Tibial nerve (tissue), 4 donors: ENCODE measurements at regions not wholly inside any gene's neighbourhood (a gene's known extent, or its start where the extent isn't known, plus 50 kb on each side); places are given as distances from the start of the nearest gene placed in this dataset.

ENCODE experiments used
- EP300 ChIP-seq, 2 donors: sonication (generic); formaldehyde crosslinking; IDR thresholded peaks; one replicate each; pipeline ENCODE4 v1.6.1; 2017; ENCODE audit warnings: antibody characterized with exemption in 2 of 2, mild to moderate bottlenecking in 1 of 2
- POLR2A ChIP-seq, 2 donors: fragments of 450-650 bp; IDR thresholded peaks; one replicate each; pipeline ENCODE4 v1.6.1; 2017; ENCODE audit warnings: antibody characterized with exemption in 2 of 2, mild to moderate bottlenecking in 2 of 2, moderate library complexity in 2 of 2
- TF ChIP-seq, protein P1 (sequence below), 5 experiments: fragments of 200-600 bp in 3 of 5; fragments of 450-650 bp in 2 of 5; sonication (generic) in 3 of 5; IDR thresholded peaks; one replicate each; pipeline ENCODE4 v1.5.1; 2016 to 2019; ENCODE audit warnings: antibody characterized with exemption in 5 of 5, mild to moderate bottlenecking in 3 of 5, moderate library complexity in 2 of 5

DNA sequence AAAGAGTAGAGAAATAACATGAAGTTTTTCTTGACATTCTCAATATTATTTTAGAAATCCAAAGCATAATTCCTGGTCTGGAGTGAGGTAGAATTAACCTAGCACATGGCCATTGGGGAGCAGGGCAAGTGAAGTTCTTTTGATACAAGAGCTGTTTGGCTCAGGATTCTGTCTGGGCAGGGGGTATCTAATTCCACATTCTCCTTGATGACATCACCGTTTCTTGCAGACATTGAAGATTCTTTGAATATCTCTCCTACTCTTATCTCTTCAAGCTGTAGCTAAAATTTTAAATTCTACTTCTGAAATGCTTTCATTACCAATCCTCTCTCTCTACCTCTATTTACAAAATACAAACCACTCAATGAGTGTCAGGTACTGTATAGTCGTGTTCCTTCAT is 138.2 kb upstream of the TENM4 start:
- TF ChIP-seq, protein P1, sequence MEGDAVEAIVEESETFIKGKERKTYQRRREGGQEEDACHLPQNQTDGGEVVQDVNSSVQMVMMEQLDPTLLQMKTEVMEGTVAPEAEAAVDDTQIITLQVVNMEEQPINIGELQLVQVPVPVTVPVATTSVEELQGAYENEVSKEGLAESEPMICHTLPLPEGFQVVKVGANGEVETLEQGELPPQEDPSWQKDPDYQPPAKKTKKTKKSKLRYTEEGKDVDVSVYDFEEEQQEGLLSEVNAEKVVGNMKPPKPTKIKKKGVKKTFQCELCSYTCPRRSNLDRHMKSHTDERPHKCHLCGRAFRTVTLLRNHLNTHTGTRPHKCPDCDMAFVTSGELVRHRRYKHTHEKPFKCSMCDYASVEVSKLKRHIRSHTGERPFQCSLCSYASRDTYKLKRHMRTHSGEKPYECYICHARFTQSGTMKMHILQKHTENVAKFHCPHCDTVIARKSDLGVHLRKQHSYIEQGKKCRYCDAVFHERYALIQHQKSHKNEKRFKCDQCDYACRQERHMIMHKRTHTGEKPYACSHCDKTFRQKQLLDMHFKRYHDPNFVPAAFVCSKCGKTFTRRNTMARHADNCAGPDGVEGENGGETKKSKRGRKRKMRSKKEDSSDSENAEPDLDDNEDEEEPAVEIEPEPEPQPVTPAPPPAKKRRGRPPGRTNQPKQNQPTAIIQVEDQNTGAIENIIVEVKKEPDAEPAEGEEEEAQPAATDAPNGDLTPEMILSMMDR (IDR thresholded peaks at IDR 0.05), result no peak
- no peak for TF ChIP-seq POLR2A (IDR thresholded peaks at IDR 0.05)
- TF ChIP-seq EP300 (IDR thresholded peaks at IDR 0.05), result no peak
